Endodermal cell (in vitro differentiated cells): ENCODE measurements at regions not wholly inside any gene's neighbourhood (a gene's known extent, or its start where the extent isn't known, plus 50 kb on each side); places are given as distances from the start of the nearest gene placed in this dataset.

Experiments used
- DNase-seq: peaks from one replicate; pipeline ENCODE4 v3.0.0-alpha.2; 2017
- H3K27ac ChIP-seq: 2 replicates; pipeline ENCODE4 v1.5.1; 2013; ENCODE audit warnings: mild to moderate bottlenecking, low read depth, low read length, moderate library complexity
- H3K27me3 ChIP-seq: 2 replicates; pipeline ENCODE4 v1.6.1; 2013; ENCODE audit warnings: mild to moderate bottlenecking, low read length, moderate library complexity; ENCODE audit not compliant: insufficient read depth, control insufficient read depth, poor library complexity, severe bottlenecking
- H3K36me3 ChIP-seq: 2 replicates; pipeline ENCODE4 v1.7.0; 2013; ENCODE audit warnings: mild to moderate bottlenecking, low read length, moderate library complexity; ENCODE audit not compliant: control insufficient read depth, insufficient read depth
- H3K4me1 ChIP-seq: one replicate; pipeline ENCODE4 v1.7.0; 2013; ENCODE audit warnings: low read length; ENCODE audit not compliant: control insufficient read depth, insufficient read depth
- H3K4me3 ChIP-seq: 2 replicates; pipeline ENCODE4 v1.5.1; 2013; ENCODE audit warnings: mild to moderate bottlenecking, low read length, moderate library complexity
- H3K9ac ChIP-seq: 2 replicates; pipeline ENCODE4 v1.6.1; 2013; ENCODE audit warnings: mild to moderate bottlenecking, low read length, moderate library complexity; ENCODE audit not compliant: poor library complexity, severe bottlenecking; ENCODE audit errors: extremely low read depth
- H3K9me3 ChIP-seq: 2 replicates; pipeline ENCODE4 v1.6.1; 2013; ENCODE audit warnings: mild to moderate bottlenecking, low read length, moderate library complexity; ENCODE audit not compliant: control insufficient read depth
- H3K27ac Mint-ChIP-seq: 2 replicates; pipeline ENCODE4 v1.8.0; 2020; ENCODE audit warnings: mixed read lengths
- H3K27me3 Mint-ChIP-seq: 2 replicates; pipeline ENCODE4 v1.8.0; 2021; ENCODE audit warnings: mild to moderate bottlenecking, mixed read lengths; ENCODE audit not compliant: insufficient read depth
- H3K36me3 Mint-ChIP-seq: 2 replicates; pipeline ENCODE4 v1.8.0; 2020; ENCODE audit warnings: low read depth, mixed read lengths
- H3K4me1 Mint-ChIP-seq: 2 replicates; pipeline ENCODE4 v1.8.0; 2020; ENCODE audit warnings: mixed read lengths
- H3K4me3 Mint-ChIP-seq: 2 replicates; pipeline ENCODE4 v1.8.0; 2020; ENCODE audit warnings: mild to moderate bottlenecking, moderate library complexity, mixed read lengths
- H3K9me3 Mint-ChIP-seq: 2 replicates; pipeline ENCODE4 v1.8.0; 2020; ENCODE audit warnings: mild to moderate bottlenecking, mixed read lengths
- CTCF ChIP-seq: fragments of 200-600 bp; sonication (generic); conservative IDR thresholded peaks from 2 replicates; pipeline ENCODE4 v1.5.0; 2021; ENCODE audit warnings: antibody characterized with exemption, mild to moderate bottlenecking
- WGBS, 2 experiments: methylation state at CpG; one replicate each; pipeline versions ENCODE4 v1.1.5 to v1.1.7; 2013; ENCODE audit warnings: missing lambda C conversion rate in 2 of 2, mixed read lengths in 1 of 2; ENCODE audit not compliant: insufficient coverage in 1 of 2, insufficient read length in 1 of 2; 5-methylcytosine and 5-hydroxymethylcytosine counted together

- H3K4me3 Mint-ChIP-seq: no peak overlapping the region
- Histone ChIP-seq H3K36me3 (no peaks in the 10 kb centered on the region), H3K27ac (no peak overlapping the region), H3K27me3 (no peaks in the 10 kb centered on the region), H3K9me3 (no peaks in the 10 kb centered on the region), H3K4me1 (peaks cover 11% of the 10 kb centered on the region), H3K4me3 (no peak overlapping the region), H3K9ac (no peak overlapping the region)
- 86% methylated on average over 3 of the region's 3 CpGs; no CpG with 5 or more reads in 1 of the 2 experiments for WGBS, 2 experiments
- no peak overlapping the region for H3K27ac Mint-ChIP-seq
- TF ChIP-seq CTCF: no peak
- no peaks in the 10 kb centered on the region for H3K36me3 Mint-ChIP-seq
- H3K9me3 Mint-ChIP-seq: no peaks in the 10 kb centered on the region
- DNase-seq: no peak
- peaks cover 33% of the 10 kb centered on the region for H3K4me1 Mint-ChIP-seq
- H3K27me3 Mint-ChIP-seq: no peaks in the 10 kb centered on the region
Observed at GRCh38 chr2:149819356-149819957, 231.9 kb upstream of the MMADHC start.

GRCh38 chr2:149816756-149817551, 229.4 kb upstream of the MMADHC start:
- no peaks in the 10 kb centered on the region for H3K36me3 ChIP-seq

GRCh38 chr2:149815941-149816340, 228.4 kb upstream of the MMADHC start:
- Histone ChIP-seq H3K9ac (no peak overlapping the region), H3K4me3 (no peak overlapping the region), H3K27ac (no peak overlapping the region), H3K4me1 (peaks cover 11% of the 10 kb centered on the region), H3K27me3 (no peaks in the 10 kb centered on the region), H3K36me3 (no peaks in the 10 kb centered on the region), H3K9me3 (no peaks in the 10 kb centered on the region)
- H3K4me3 Mint-ChIP-seq: no peak overlapping the region
- peaks cover 33% of the 10 kb centered on the region for H3K4me1 Mint-ChIP-seq
- no peak for TF ChIP-seq CTCF
- H3K27ac Mint-ChIP-seq: no peak overlapping the region
- 100% methylated on average over 1 of the region's 1 CpG; no CpG with 5 or more reads in 1 of the 2 experiments for WGBS, 2 experiments
- no peak for DNase-seq
- peaks cover 4% of the 10 kb centered on the region for H3K9me3 Mint-ChIP-seq
- no peaks in the 10 kb centered on the region for H3K36me3 Mint-ChIP-seq
- H3K27me3 Mint-ChIP-seq: no peaks in the 10 kb centered on the region

More at GRCh38 chr2:149816756-149817551, 229.4 kb upstream of the MMADHC start:
- DNase-seq: no peak
- Histone ChIP-seq H3K27me3 (no peaks in the 10 kb centered on the region), H3K4me3 (no peak overlapping the region), H3K9me3 (no peaks in the 10 kb centered on the region), H3K27ac (no peak overlapping the region), H3K9ac (no peak overlapping the region), H3K4me1 (peaks cover 11% of the 10 kb centered on the region)
- 93 to 100% methylated on average over 1 of the region's 1 CpG for WGBS, 2 experiments
- H3K4me1 Mint-ChIP-seq: peaks cover 33% of the 10 kb centered on the region
- no peaks in the 10 kb centered on the region for H3K27me3 Mint-ChIP-seq
- H3K27ac Mint-ChIP-seq: no peak overlapping the region
- H3K9me3 Mint-ChIP-seq: peaks cover 1% of the 10 kb centered on the region
- no peak overlapping the region for H3K4me3 Mint-ChIP-seq
- no peaks in the 10 kb centered on the region for H3K36me3 Mint-ChIP-seq
- no peak for TF ChIP-seq CTCF
